Vagina (tissue), 2 donors: ENCODE measurements at regions not wholly inside any gene's neighbourhood (a gene's known extent, or its start where the extent isn't known, plus 50 kb on each side); places are given as distances from the start of the nearest gene placed in this dataset.

ENCODE experiments used
- POLR2A ChIP-seq, 2 donors: fragments of 450-650 bp; IDR thresholded peaks; one replicate each; pipeline ENCODE4 v1.6.1; 2017; ENCODE audit warnings: antibody characterized with exemption in 2 of 2, mild to moderate bottlenecking in 2 of 2, moderate library complexity in 2 of 2
- POLR2AphosphoS5 ChIP-seq, 2 donors: sonication (generic); formaldehyde crosslinking; IDR thresholded peaks; one replicate each; pipeline ENCODE4 v1.9.0; 2017; ENCODE audit warnings: antibody characterized with exemption in 2 of 2, mild to moderate bottlenecking in 2 of 2, low read depth in 1 of 2; ENCODE audit not compliant: insufficient read depth in 1 of 2
- TF ChIP-seq, protein P1 (sequence below), 3 experiments: fragments of 450-650 bp in 2 of 3; fragments of 200-600 bp in 1 of 3; sonication (generic) in 1 of 3; IDR thresholded peaks; one replicate each; pipeline ENCODE4 v1.5.1; 2017 to 2019; ENCODE audit warnings: antibody characterized with exemption in 3 of 3, mild to moderate bottlenecking in 2 of 3, moderate library complexity in 2 of 3

DNA sequence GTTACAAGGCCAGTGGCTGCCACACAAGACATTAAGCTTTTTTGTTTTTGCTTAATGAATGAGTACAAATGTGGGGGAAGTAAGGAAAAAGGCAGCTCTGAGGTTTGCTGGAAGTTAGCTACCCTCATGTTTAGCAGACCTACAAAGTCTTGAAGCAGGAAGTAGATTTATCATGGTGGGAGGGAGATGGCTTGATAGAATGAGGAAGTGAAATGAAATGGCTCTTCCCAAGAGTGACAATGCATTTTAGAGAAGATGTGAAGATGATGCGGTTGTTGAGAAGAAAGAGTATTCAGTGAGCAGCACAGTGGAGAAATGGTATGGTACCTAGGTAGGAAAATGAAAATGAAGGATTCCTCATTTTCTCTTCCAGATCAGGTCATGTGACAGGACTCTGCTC lies 108.0 kb downstream of the SLIT2 start:
- TF ChIP-seq, protein P1, sequence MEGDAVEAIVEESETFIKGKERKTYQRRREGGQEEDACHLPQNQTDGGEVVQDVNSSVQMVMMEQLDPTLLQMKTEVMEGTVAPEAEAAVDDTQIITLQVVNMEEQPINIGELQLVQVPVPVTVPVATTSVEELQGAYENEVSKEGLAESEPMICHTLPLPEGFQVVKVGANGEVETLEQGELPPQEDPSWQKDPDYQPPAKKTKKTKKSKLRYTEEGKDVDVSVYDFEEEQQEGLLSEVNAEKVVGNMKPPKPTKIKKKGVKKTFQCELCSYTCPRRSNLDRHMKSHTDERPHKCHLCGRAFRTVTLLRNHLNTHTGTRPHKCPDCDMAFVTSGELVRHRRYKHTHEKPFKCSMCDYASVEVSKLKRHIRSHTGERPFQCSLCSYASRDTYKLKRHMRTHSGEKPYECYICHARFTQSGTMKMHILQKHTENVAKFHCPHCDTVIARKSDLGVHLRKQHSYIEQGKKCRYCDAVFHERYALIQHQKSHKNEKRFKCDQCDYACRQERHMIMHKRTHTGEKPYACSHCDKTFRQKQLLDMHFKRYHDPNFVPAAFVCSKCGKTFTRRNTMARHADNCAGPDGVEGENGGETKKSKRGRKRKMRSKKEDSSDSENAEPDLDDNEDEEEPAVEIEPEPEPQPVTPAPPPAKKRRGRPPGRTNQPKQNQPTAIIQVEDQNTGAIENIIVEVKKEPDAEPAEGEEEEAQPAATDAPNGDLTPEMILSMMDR (IDR thresholded peaks at IDR 0.05): no peak
- TF ChIP-seq POLR2A (IDR thresholded peaks at IDR 0.05) (no peak), POLR2AphosphoS5 (IDR thresholded peaks at IDR 0.05; ENCODE audit: insufficient read depth in 1 of 2, low read depth in 1 of 2) (no peak)
